ENCODE measurements at regions not wholly inside any gene's neighbourhood (a gene's known extent, or its start where the extent isn't known, plus 50 kb on each side); places are given as distances from the start of the nearest gene placed in this dataset.

DNA sequence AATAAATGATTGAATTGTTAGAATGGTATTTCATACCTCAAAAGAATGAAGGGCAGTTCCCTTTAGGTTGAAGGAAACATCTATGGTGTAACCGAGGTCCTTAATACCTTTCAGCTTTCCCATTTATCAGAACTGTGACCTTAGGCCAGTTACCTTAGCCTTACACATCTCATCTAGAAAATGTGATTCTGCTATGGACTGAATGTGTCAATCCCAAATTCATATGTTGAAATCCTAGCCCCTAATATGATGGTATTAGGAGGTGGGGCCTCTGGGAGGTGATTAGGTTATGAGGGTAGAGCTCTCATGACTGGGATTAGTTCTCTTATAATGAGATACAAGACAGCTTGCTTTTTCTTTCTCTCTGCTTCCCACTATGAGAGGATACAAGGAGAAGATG, 441.9 kb downstream of the PLK2 start:
- Histone ChIP-seq H3K23me2 (ENCODE audit: low read depth, low read length) (no peaks in the 10 kb centered on the region), H3K27me3 (replicated peaks in 1 of 4; ENCODE audit: control insufficient read depth in 3 of 4, extremely low read depth in 1 of 4, insufficient read depth in 3 of 4, low read length in 3 of 4) (no peaks in the 10 kb centered on the region), H4K20me1 (replicated peaks in 1 of 2; ENCODE audit: control insufficient read depth in 1 of 2, insufficient read depth in 2 of 2, low read length in 2 of 2) (no peaks in the 10 kb centered on the region), H3K79me1 (ENCODE audit: low read depth, low read length) (no peaks in the 10 kb centered on the region), H3K4ac (replicated peaks; ENCODE audit: insufficient read length, low read depth, low read length) (no peak overlapping the region), H3K4me3 (ENCODE audit: extremely low read depth in 1 of 4, insufficient read depth in 2 of 4, low read depth in 3 of 4, low read length in 4 of 4) (no peak overlapping the region), H2BK120ac (replicated peaks; ENCODE audit: low read depth, low read length) (no peak overlapping the region), H3K36me3 (ENCODE audit: control insufficient read depth in 2 of 4, insufficient read depth in 4 of 4, low read length in 3 of 4) (no peaks in the 10 kb centered on the region), H3K18ac (ENCODE audit: extremely low read depth, low read length) (no peak overlapping the region), H3K4me1 (replicated peaks in 1 of 4; ENCODE audit: control insufficient read depth in 3 of 4, insufficient read depth in 4 of 4, low read length in 3 of 4) (peaks cover 0 to 2% (median 0%) of the 10 kb centered on the region in 4 experiments; a peak in 1 of 7 replicates), H3K14ac (ENCODE audit: insufficient read length) (no peak overlapping the region), H3K9ac (replicated peaks in 1 of 4; ENCODE audit: extremely low read depth in 1 of 4, low read depth in 3 of 4, low read length in 3 of 4) (no peak overlapping the region), H3K79me2 (ENCODE audit: control insufficient read depth in 1 of 2, insufficient read depth in 2 of 2, low read length in 2 of 2) (no peaks in the 10 kb centered on the region), H3K4me2 (ENCODE audit: insufficient read depth in 1 of 2, low read depth in 2 of 2, low read length in 2 of 2) (no peak overlapping the region), H3K56ac (replicated peaks; ENCODE audit: insufficient read length, low read depth, low read length) (no peak overlapping the region), H2BK5ac (ENCODE audit: low read depth, low read length) (no peak overlapping the region), H2BK20ac (ENCODE audit: low read length) (no peak overlapping the region), H4K8ac (ENCODE audit: extremely low read depth, insufficient read depth, low read length) (no peak overlapping the region), H3K23ac (ENCODE audit: insufficient read length) (no peak overlapping the region), H2AFZ (ENCODE audit: low read length) (no peak overlapping the region), H2AK5ac (ENCODE audit: low read depth, low read length) (no peak overlapping the region), H3K9me3 (ENCODE audit: insufficient read depth in 2 of 2, low read depth in 1 of 2, low read length in 1 of 2) (no peaks in the 10 kb centered on the region), H3K27ac (ENCODE audit: low read depth, low read length) (no peak overlapping the region), H2BK12ac (ENCODE audit: low read depth, low read length) (no peak overlapping the region), H2BK15ac (ENCODE audit: low read length) (no peak overlapping the region), H4K5ac (ENCODE audit: insufficient read length, low read depth, low read length) (no peak overlapping the region), H4K91ac (replicated peaks; ENCODE audit: insufficient read length, low read length) (no peak overlapping the region)
- ChIA-PET POLR2A (ENCODE audit: partially characterized antibody) (no interaction called here), CTCF (ENCODE audit: partially characterized antibody) (interaction anchor here (0.6 to 1.0 kb wide), 3 partner anchors 36 to 368 kb away, joined by 3 read pairs; no protein-coding TSS in a partner anchor)
- TF ChIP-seq JUND (IDR thresholded peaks at IDR 0.05; ENCODE audit: low read length) (no peak), POLR2A (IDR thresholded peaks at IDR 0.05; ENCODE audit: control extremely low read depth in 1 of 2, low read depth in 2 of 2, low read length in 2 of 2) (no peak), KDM4A (IDR thresholded peaks at IDR 0.05; ENCODE audit: low read depth, low read length, severe bottlenecking) (no peak), SAP30 (IDR thresholded peaks at IDR 0.05; ENCODE audit: insufficient read depth, insufficient replicate concordance, low read length) (no peak)
- TF ChIP-seq, protein P1, sequence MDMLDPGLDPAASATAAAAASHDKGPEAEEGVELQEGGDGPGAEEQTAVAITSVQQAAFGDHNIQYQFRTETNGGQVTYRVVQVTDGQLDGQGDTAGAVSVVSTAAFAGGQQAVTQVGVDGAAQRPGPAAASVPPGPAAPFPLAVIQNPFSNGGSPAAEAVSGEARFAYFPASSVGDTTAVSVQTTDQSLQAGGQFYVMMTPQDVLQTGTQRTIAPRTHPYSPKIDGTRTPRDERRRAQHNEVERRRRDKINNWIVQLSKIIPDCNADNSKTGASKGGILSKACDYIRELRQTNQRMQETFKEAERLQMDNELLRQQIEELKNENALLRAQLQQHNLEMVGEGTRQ (IDR thresholded peaks at IDR 0.05; ENCODE audit: low read length): no peak
- no peak for DNase-seq (ENCODE audit: low read depth in 1 of 2, low spot score in 2 of 2)
- no peak for FAIRE-seq
- 93% methylated on average over 1 of the region's 1 CpG; no CpG with 5 or more reads in 1 of the 2 experiments for WGBS, 2 experiments (ENCODE audit: extremely low coverage in 1 of 2, insufficient coverage in 1 of 2, insufficient read length in 1 of 2, insufficient replicate concordance in 2 of 2, low coverage in 1 of 2, low lambda C conversion rate in 2 of 2, missing lambda C conversion rate in 1 of 2)

Measured in H1 (cell line).